ENCODE measurements at regions not wholly inside any gene's neighbourhood (a gene's known extent, or its start where the extent isn't known, plus 50 kb on each side); places are given as distances from the start of the nearest gene placed in this dataset.

- Histone ChIP-seq H2AFZ (ENCODE audit: low read depth, low read length) (no peak overlapping the region), H4K20me1 (ENCODE audit: insufficient read depth, low read length) (no peaks in the 10 kb centered on the region), H3K4me3 (ENCODE audit: low read depth in 1 of 2, low read length in 2 of 2) (no peak overlapping the region), H3K4me1 (ENCODE audit: insufficient read depth, low read length) (no peaks in the 10 kb centered on the region), H3K36me3 (ENCODE audit: insufficient read depth, low read length) (no peaks in the 10 kb centered on the region), H3K4me2 (ENCODE audit: insufficient read depth, low read length) (no peak overlapping the region), H3K27ac (ENCODE audit: low read length) (no peak overlapping the region), H3K9ac (ENCODE audit: low read depth, low read length) (no peak overlapping the region), H3K79me2 (ENCODE audit: insufficient read depth, low read length) (no peaks in the 10 kb centered on the region), H3K27me3 (ENCODE audit: insufficient read depth, low read length, poor library complexity) (no peaks in the 10 kb centered on the region), H3K9me3 (ENCODE audit: insufficient read depth, low read length, severe bottlenecking) (no peaks in the 10 kb centered on the region)
- ATAC-seq (ENCODE audit: insufficient read depth, low read depth) = no peak
- DNase-seq = no peak
- no peak for TF ChIP-seq CTCF (IDR thresholded peaks at IDR 0.05; ENCODE audit: borderline replicate concordance, extremely low read depth, low read length, poor library complexity, severe bottlenecking)
Observed at GRCh38 chr2:59206361-59206760, 965.2 kb upstream of the FANCL start.

- no peaks in the 10 kb centered on the region for H3K79me2 ChIP-seq (ENCODE audit: insufficient read depth, low read length)
- TF ChIP-seq EZH2 (IDR thresholded peaks at IDR 0.05; ENCODE audit: borderline replicate concordance, low read depth, low read length, severe bottlenecking) = no peak
- no peak for TF ChIP-seq CTCF (IDR thresholded peaks at IDR 0.05; ENCODE audit: borderline replicate concordance, extremely low read depth, low read length, poor library complexity, severe bottlenecking)
- H3K4me2 ChIP-seq (ENCODE audit: insufficient read depth, low read length) = no peak overlapping the region
- H3K9me3 ChIP-seq (ENCODE audit: insufficient read depth, low read length, severe bottlenecking) = peaks cover 5% of the 10 kb centered on the region
- no peaks in the 10 kb centered on the region for H3K36me3 ChIP-seq (ENCODE audit: insufficient read depth, low read length)
- no peak overlapping the region for H3K27ac ChIP-seq (ENCODE audit: low read length)
- no peak for ATAC-seq (ENCODE audit: insufficient read depth, low read depth)
- no peak overlapping the region for H3K9ac ChIP-seq (ENCODE audit: low read depth, low read length)
- DNase-seq = no peak
- H3K27me3 ChIP-seq (ENCODE audit: insufficient read depth, low read length, poor library complexity) = no peaks in the 10 kb centered on the region
- H2AFZ ChIP-seq (ENCODE audit: low read depth, low read length) = no peak overlapping the region
- no peaks in the 10 kb centered on the region for H3K4me1 ChIP-seq (ENCODE audit: insufficient read depth, low read length)
- H4K20me1 ChIP-seq (ENCODE audit: insufficient read depth, low read length) = no peaks in the 10 kb centered on the region
- no peak overlapping the region for H3K4me3 ChIP-seq (ENCODE audit: low read depth in 1 of 2, low read length in 2 of 2)
Observed at GRCh38 chr2:59204040-59204439, 962.9 kb upstream of the FANCL start.

- Histone ChIP-seq H3K27ac (ENCODE audit: low read length) (no peak overlapping the region), H3K9me3 (ENCODE audit: insufficient read depth, low read length, severe bottlenecking) (peaks cover 6% of the 10 kb centered on the region), H3K4me2 (ENCODE audit: insufficient read depth, low read length) (no peak overlapping the region), H3K4me3 (ENCODE audit: low read depth in 1 of 2, low read length in 2 of 2) (no peak overlapping the region), H3K79me2 (ENCODE audit: insufficient read depth, low read length) (no peaks in the 10 kb centered on the region), H3K36me3 (ENCODE audit: insufficient read depth, low read length) (no peaks in the 10 kb centered on the region), H2AFZ (ENCODE audit: low read depth, low read length) (no peak overlapping the region), H3K4me1 (ENCODE audit: insufficient read depth, low read length) (no peaks in the 10 kb centered on the region), H3K27me3 (ENCODE audit: insufficient read depth, low read length, poor library complexity) (no peaks in the 10 kb centered on the region), H3K9ac (ENCODE audit: low read depth, low read length) (no peak overlapping the region), H4K20me1 (ENCODE audit: insufficient read depth, low read length) (no peaks in the 10 kb centered on the region)
- ATAC-seq (ENCODE audit: insufficient read depth, low read depth) (no peak), DNase-seq (no peak)
- TF ChIP-seq EZH2 (IDR thresholded peaks at IDR 0.05; ENCODE audit: borderline replicate concordance, low read depth, low read length, severe bottlenecking) = no peak
- TF ChIP-seq CTCF (IDR thresholded peaks at IDR 0.05; ENCODE audit: borderline replicate concordance, extremely low read depth, low read length, poor library complexity, severe bottlenecking) = no peak
Observed at GRCh38 chr2:59196491-59196890, 955.4 kb upstream of the FANCL start.

- no peak overlapping the region for H3K4me3 ChIP-seq (ENCODE audit: low read depth in 1 of 2, low read length in 2 of 2)
- ATAC-seq (ENCODE audit: insufficient read depth, low read depth) (no peak), DNase-seq (no peak)
- H3K4me2 ChIP-seq (ENCODE audit: insufficient read depth, low read length) = no peak overlapping the region
- no peaks in the 10 kb centered on the region for H3K79me2 ChIP-seq (ENCODE audit: insufficient read depth, low read length)
- TF ChIP-seq CTCF (IDR thresholded peaks at IDR 0.05; ENCODE audit: borderline replicate concordance, extremely low read depth, low read length, poor library complexity, severe bottlenecking) (no peak), EZH2 (IDR thresholded peaks at IDR 0.05; ENCODE audit: borderline replicate concordance, low read depth, low read length, severe bottlenecking) (no peak)
- H3K9me3 ChIP-seq (ENCODE audit: insufficient read depth, low read length, severe bottlenecking) = peaks cover 6% of the 10 kb centered on the region
- no peak overlapping the region for H3K9ac ChIP-seq (ENCODE audit: low read depth, low read length)
- no peaks in the 10 kb centered on the region for H3K27me3 ChIP-seq (ENCODE audit: insufficient read depth, low read length, poor library complexity)
- H3K27ac ChIP-seq (ENCODE audit: low read length) = no peak overlapping the region
- no peaks in the 10 kb centered on the region for H3K4me1 ChIP-seq (ENCODE audit: insufficient read depth, low read length)
- H4K20me1 ChIP-seq (ENCODE audit: insufficient read depth, low read length) = no peaks in the 10 kb centered on the region
- no peak overlapping the region for H2AFZ ChIP-seq (ENCODE audit: low read depth, low read length)
- H3K36me3 ChIP-seq (ENCODE audit: insufficient read depth, low read length) = no peaks in the 10 kb centered on the region
Observed at GRCh38 chr2:59195851-59196250, 954.7 kb upstream of the FANCL start.
